HEK293T (cell line): ENCODE measurements at regions not wholly inside any gene's neighbourhood (a gene's known extent, or its start where the extent isn't known, plus 50 kb on each side); places are given as distances from the start of the nearest gene placed in this dataset.
"Not testable (repeated sequence)": the region's sequence is repeated elsewhere in the genome, so short reads cannot be mapped to it uniquely, and the experiment has no call there.

ENCODE experiments used
- CTCF ChIA-PET: fragments of 350-600 bp; formaldehyde crosslinking; extraction: SDS; loops from one replicate; lab custom pipeline; 2021; ENCODE audit warnings: antibody characterized with exemption, inconsistent platforms; lab: Yijun Ruan, JAX
- POLR2A ChIA-PET: fragments of 350-600 bp; formaldehyde crosslinking; extraction: SDS; loops from one replicate; lab custom pipeline; 2020; ENCODE audit warnings: antibody characterized with exemption, inconsistent platforms; lab: Yijun Ruan, JAX
- DNase-seq: peaks from one replicate; pipeline ENCODE4 v3.0.0; 2012; ENCODE audit warnings: mixed read lengths; ENCODE audit errors: extremely low spot score
- ARNT ChIP-seq: fragments of 450-650 bp; IDR thresholded peaks from 2 replicates; pipeline ENCODE4 v1.6.1; 2017; ENCODE audit warnings: mild to moderate bottlenecking
- BHLHE40 ChIP-seq: fragments of 450-650 bp; IDR thresholded peaks from 2 replicates; pipeline ENCODE4 v1.6.1; 2016; ENCODE audit warnings: mild to moderate bottlenecking, moderate library complexity, borderline replicate concordance
- CTBP1 ChIP-seq: fragments of 450-650 bp; IDR thresholded peaks from 2 replicates; pipeline ENCODE4 v1.6.1; 2016; ENCODE audit warnings: borderline replicate concordance
- ELF4 ChIP-seq: fragments of 450-650 bp; IDR thresholded peaks from 2 replicates; pipeline ENCODE4 v1.6.1; 2017; ENCODE audit warnings: antibody characterized with exemption
- FOXA1 ChIP-seq: fragments of 450-650 bp; IDR thresholded peaks from 2 replicates; pipeline ENCODE4 v1.6.1; 2016; ENCODE audit warnings: mild to moderate bottlenecking
- FOXK2 ChIP-seq: fragments of 450-650 bp; IDR thresholded peaks from 2 replicates; pipeline ENCODE4 v1.6.1; 2016; ENCODE audit warnings: mild to moderate bottlenecking
- FOXM1 ChIP-seq: fragments of 450-650 bp; IDR thresholded peaks from 2 replicates; pipeline ENCODE4 v1.6.1; 2017; ENCODE audit warnings: mild to moderate bottlenecking, borderline replicate concordance
- HDGF ChIP-seq: fragments of 450-650 bp; IDR thresholded peaks from 2 replicates; pipeline ENCODE4 v1.6.1; 2017; ENCODE audit warnings: antibody characterized with exemption, borderline replicate concordance
- L3MBTL2 ChIP-seq: fragments of 450-650 bp; conservative IDR thresholded peaks from 2 replicates; pipeline ENCODE4 v1.6.1; 2016; ENCODE audit warnings: mild to moderate bottlenecking
- LEF1 ChIP-seq: fragments of 450-650 bp; IDR thresholded peaks from 2 replicates; pipeline ENCODE4 v1.6.1; 2017; ENCODE audit warnings: mild to moderate bottlenecking, borderline replicate concordance
- NFRKB ChIP-seq: fragments of 450-650 bp; IDR thresholded peaks from 2 replicates; pipeline ENCODE4 v1.6.1; 2016; ENCODE audit warnings: mild to moderate bottlenecking, moderate library complexity
- SP1 ChIP-seq: fragments of 450-650 bp; IDR thresholded peaks from 2 replicates; pipeline ENCODE4 v1.6.1; 2017
- SUZ12 ChIP-seq: fragments of 450-650 bp; IDR thresholded peaks from 2 replicates; pipeline ENCODE4 v1.6.1; 2016; ENCODE audit warnings: mild to moderate bottlenecking
- ZNF384 ChIP-seq: fragments of 450-650 bp; IDR thresholded peaks from 2 replicates; pipeline ENCODE4 v1.6.1; 2016
- TF ChIP-seq, protein P1 (sequence below): fragments of 450-650 bp; IDR thresholded peaks from 2 replicates; pipeline ENCODE4 v1.6.1; 2016

DNA sequence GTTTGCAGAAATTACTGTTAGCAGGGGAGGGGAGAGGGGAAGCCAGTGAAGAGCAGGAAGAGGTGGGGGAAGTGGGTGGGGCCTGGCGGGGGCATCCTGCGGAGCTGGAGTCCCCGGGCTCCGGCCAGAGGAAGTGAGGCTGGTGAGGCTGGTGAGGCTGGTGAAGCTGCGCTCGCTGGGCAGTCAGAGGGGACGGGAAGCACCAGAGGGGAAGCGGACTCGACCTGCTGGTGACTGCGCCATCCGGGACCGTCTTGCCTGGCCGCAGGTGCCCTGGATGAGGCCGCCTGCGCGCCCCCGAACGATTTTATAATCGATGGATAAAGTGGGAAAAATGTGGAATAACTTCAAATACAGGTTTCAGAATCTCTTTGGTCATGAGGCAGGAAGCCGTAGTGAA lies 635.3 kb upstream of the MARCKS start:
- CTCF ChIA-PET = no interaction called here
- no peak for DNase-seq
- POLR2A ChIA-PET = no interaction called here
- TF ChIP-seq HDGF = no peak
- no peak for TF ChIP-seq ZNF384
- TF ChIP-seq FOXA1 = no peak
- TF ChIP-seq ELF4 = no peak
- no peak for TF ChIP-seq LEF1
- TF ChIP-seq, protein P1, sequence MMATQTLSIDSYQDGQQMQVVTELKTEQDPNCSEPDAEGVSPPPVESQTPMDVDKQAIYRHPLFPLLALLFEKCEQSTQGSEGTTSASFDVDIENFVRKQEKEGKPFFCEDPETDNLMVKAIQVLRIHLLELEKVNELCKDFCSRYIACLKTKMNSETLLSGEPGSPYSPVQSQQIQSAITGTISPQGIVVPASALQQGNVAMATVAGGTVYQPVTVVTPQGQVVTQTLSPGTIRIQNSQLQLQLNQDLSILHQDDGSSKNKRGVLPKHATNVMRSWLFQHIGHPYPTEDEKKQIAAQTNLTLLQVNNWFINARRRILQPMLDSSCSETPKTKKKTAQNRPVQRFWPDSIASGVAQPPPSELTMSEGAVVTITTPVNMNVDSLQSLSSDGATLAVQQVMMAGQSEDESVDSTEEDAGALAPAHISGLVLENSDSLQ = no peak
- TF ChIP-seq BHLHE40 = no peak
- no peak for TF ChIP-seq ARNT

- ChIA-PET CTCF (no interaction called here), POLR2A (no interaction called here)
Observed at GRCh38 chr6:113246186-113246585, 611.0 kb upstream of the MARCKS start.

DNA sequence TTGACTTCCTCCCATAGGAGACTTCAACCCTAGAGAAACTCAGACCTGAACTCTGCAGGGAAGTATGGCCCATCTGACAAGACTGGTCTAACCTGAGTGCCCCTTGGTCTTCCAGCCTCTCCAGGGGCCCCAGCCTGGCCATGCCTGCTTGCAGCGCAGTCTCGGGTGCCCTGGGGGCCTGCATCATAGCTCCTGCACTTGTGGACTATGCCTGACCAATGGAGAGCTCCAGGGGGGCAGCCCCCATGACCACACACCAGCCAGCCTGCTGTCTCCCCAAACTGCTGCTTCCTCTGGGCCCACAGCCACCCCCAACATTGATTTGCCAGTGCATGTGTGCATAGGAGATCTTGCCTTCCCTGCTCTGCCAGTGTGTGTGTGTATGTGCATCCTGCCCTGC lies 608.6 kb upstream of the MARCKS start:
- DNase-seq = no peak
- ChIA-PET CTCF (no interaction called here), POLR2A (no interaction called here)
- TF ChIP-seq NFRKB = no peak
- TF ChIP-seq FOXA1 = no peak

More at GRCh38 chr6:113246186-113246585, 611.0 kb upstream of the MARCKS start:
- DNase-seq = no peak
- TF ChIP-seq ZNF384 (no peak), FOXK2 (no peak), LEF1 (no peak), BHLHE40 (no peak), CTBP1 (no peak)
- TF ChIP-seq, protein P1 = no peak

- CTCF ChIA-PET, DNase-seq, POLR2A ChIA-PET: not testable (repeated sequence)
Observed at GRCh38 chr6:113254194-113254593, 603.0 kb upstream of the MARCKS start.

GRCh38 chr6:113258771-113259170 lies 598.4 kb upstream of the MARCKS start:
- no peak for TF ChIP-seq SP1
- no peak for TF ChIP-seq L3MBTL2
- TF ChIP-seq FOXM1 = no peak
- ChIA-PET CTCF (no interaction called here), POLR2A (no interaction called here)
- DNase-seq = no peak

GRCh38 chr6:113271437-113271836 lies 585.7 kb upstream of the MARCKS start:
- ChIA-PET CTCF (no interaction called here), POLR2A (no interaction called here)
- DNase-seq = no peak
- TF ChIP-seq L3MBTL2 = no peak
- no peak for TF ChIP-seq ELF4
- no peak for TF ChIP-seq FOXK2
- TF ChIP-seq BHLHE40 = no peak
- no peak for TF ChIP-seq SUZ12
- no peak for TF ChIP-seq FOXM1

- ChIA-PET CTCF (no interaction called here), POLR2A (no interaction called here)
Observed at GRCh38 chr6:113276601-113277000, 580.5 kb upstream of the MARCKS start.

GRCh38 chr6:113277111-113277510 lies 580.0 kb upstream of the MARCKS start:
- no peak for TF ChIP-seq SP1
- TF ChIP-seq FOXA1 = no peak
- no peak for TF ChIP-seq ZNF384
- no peak for TF ChIP-seq ARNT
- TF ChIP-seq HDGF = no peak
- TF ChIP-seq NFRKB = no peak
- no peak for TF ChIP-seq L3MBTL2
- TF ChIP-seq SUZ12 = no peak
- TF ChIP-seq BHLHE40 = no peak
- TF ChIP-seq ELF4 = no peak
- TF ChIP-seq, protein P1 = no peak
- ChIA-PET POLR2A (no interaction called here), CTCF (interaction anchor here (1.5 kb wide), 1 partner anchor 29 kb away, joined by 4 read pairs; no protein-coding TSS in a partner anchor)
- no peak for DNase-seq

More at GRCh38 chr6:113276601-113277000, 580.5 kb upstream of the MARCKS start:
- TF ChIP-seq NFRKB = no peak
- no peak for TF ChIP-seq FOXA1
- TF ChIP-seq LEF1 = no peak
- TF ChIP-seq CTBP1 = no peak
- TF ChIP-seq, protein P1 = no peak
- no peak for TF ChIP-seq BHLHE40
- no peak for TF ChIP-seq FOXM1
- no peak for DNase-seq
